Activated CD8-positive, alpha-beta memory T cell treated with anti-CD3 and anti-CD28 coated beads, Interleukin-2, amount 50 U/mL, for 48 hours (primary cell): ENCODE measurements at regions not wholly inside any gene's neighbourhood (a gene's known extent, or its start where the extent isn't known, plus 50 kb on each side); places are given as distances from the start of the nearest gene placed in this dataset.
"Not testable (repeated sequence)": the region's sequence is repeated elsewhere in the genome, so short reads cannot be mapped to it uniquely, and the experiment has no call there.

Experiments used
- DNase-seq: peaks from one replicate; pipeline ENCODE4 v3.0.0-alpha.2; 2020

GRCh38 chr10:55740110-55740509, 620.9 kb downstream of the ZWINT start:
- no peak for DNase-seq

DNA sequence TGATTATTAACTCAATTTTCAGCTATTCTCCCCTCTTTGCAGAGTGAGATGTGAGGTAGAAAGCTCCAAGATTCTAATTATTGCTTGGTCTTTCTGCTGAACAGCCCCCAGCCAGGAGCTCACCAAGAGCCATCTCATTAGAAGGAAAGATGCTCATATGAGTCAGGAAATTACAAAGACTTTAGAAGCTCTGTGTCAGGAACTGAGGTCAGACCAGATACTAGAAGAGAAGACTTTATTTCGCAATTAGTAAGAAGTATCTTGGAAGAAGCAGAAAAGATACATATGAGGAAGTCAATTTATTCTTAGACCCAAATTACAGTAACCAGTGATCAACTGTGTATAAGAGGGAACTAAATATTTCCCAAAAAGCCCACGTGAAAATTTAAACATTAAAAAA, 626.9 kb downstream of the ZWINT start:
- no peak for DNase-seq

- no peak for DNase-seq
Observed at GRCh38 chr10:55704950-55705349, 656.1 kb downstream of the ZWINT start.

- no peak for DNase-seq
Observed at GRCh38 chr10:55668326-55668922, 692.6 kb downstream of the ZWINT start.

- no peak for DNase-seq
Observed at GRCh38 chr10:55653531-55653930, 707.5 kb downstream of the ZWINT start.

DNA sequence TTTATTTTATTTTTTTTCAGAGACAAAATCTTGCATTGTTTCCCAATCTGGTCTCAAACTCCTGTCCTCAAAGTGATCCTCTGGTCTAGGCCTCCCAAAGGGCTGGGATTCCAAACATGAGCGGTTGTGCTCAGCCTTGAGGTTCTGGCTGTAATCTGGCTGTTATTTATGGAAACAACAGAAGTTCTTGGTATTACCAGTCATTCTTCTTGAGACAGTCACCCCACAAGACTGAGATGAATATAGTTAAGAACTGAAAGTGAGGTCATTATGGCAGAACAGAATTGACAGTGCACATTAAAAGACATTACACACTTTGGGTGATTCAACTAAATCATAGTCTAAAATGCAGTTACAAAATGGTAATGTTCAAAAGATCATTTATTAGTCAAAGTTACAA, 719.5 kb downstream of the ZWINT start:
- no peak for DNase-seq

DNA sequence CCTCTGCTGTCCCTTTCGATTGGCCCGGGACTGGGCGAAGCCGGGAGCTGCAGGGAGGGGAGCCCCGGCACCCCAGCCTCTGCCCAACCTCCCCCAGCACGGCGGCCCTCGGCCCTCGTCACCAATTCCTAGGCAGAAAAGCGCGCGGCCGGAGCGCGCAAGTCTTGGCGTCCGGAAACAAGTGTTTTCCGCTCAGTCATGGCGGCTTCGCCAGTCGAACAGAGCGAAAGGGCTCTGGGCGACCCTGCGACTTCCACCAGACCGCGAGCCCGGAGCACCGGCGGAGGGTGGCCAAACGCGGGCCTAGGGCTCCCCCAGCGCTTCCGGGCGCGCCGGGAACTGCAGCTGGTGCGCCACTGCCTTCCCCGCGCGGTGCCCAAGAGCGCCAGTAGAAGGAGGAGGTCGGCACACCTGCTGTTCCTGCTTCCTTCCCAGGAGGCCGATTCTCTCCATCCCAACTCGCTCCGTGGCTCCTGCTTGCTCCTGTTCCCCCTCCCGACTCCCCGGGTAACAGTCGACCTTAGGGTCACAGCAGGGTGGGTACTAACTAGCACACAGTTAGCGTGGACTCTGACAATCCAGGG, 729.9 kb downstream of the ZWINT start:
- DNase-seq: peak; percentile 59

GRCh38 chr10:55630491-55631056, 730.5 kb downstream of the ZWINT start:
- no peak for DNase-seq

GRCh38 chr10:55629793-55630490, 731.1 kb downstream of the ZWINT start:
- no peak for DNase-seq

DNA sequence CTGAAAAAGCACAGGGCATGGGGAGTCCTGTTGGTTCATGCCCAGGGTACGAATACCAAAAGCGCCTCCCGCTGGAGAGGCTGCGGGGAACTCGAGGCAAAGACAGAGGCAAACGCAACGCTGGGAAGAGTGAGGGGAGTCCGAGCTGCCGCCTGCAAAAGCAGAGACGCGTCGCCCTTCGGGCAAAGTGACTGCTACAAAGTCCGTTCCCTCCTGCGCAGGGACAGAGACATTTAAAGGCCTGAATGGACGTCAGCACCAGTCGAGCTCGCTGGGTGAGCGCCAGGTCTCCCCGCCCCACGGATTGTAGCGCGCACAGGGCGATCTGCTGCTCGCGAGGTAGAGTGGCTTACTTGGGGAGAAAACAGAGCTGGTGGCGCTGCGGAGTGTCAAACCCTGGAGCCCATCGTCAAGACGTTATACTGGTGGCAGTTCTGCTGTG, 732.8 kb downstream of the ZWINT start:
- DNase-seq: no peak

GRCh38 chr10:55627501-55628051, 733.5 kb downstream of the ZWINT start:
- no peak for DNase-seq

- not testable (repeated sequence) for DNase-seq
Observed at GRCh38 chr10:55601690-55602478, 759.2 kb downstream of the ZWINT start.

- DNase-seq: no peak
Observed at GRCh38 chr10:55551603-55552002, 750.6 kb upstream of the PCDH15 start.

- no peak for DNase-seq
Observed at GRCh38 chr10:55550236-55550635, 749.2 kb upstream of the PCDH15 start.

GRCh38 chr10:55537497-55537896, 736.5 kb upstream of the PCDH15 start:
- not testable (repeated sequence) for DNase-seq

DNA sequence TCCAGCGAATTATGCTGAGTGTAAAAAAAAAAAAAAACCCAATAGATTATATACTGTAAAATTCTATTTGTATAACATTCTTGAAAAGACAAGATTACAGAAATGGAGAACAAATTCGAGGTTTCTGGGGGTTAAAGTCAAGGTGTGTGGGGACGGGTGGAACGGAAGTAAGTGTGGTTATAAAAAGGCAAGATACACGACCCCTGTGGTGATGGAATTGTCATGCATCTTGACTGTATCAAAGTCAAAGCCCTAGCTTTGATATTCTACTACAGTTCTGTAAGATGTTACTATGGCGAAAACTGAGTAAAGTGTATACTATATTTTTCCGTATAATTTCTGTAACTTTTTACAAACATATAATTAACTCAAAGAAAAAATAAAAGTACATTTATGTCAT, 718.2 kb upstream of the PCDH15 start:
- DNase-seq: no peak

DNA sequence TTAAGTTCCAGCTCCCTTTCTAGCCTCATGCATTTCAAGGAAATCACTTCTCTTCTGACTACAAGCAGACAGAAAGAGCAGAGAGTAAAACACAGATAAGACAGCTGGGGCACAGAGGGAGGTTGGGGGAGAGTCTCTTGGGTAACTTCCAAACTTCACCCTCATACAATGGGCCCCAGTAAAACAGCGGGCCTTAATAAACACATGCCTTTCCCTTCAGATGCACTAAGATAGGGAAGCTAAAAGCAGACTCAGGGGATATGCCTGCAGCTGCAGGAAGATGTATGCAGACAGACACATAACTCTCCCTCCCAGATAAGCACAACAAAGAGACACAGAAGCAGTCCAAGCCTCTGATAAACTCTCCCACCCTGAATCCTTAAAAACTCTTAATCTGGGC, 717.4 kb upstream of the PCDH15 start:
- DNase-seq: not testable (repeated sequence)

DNA sequence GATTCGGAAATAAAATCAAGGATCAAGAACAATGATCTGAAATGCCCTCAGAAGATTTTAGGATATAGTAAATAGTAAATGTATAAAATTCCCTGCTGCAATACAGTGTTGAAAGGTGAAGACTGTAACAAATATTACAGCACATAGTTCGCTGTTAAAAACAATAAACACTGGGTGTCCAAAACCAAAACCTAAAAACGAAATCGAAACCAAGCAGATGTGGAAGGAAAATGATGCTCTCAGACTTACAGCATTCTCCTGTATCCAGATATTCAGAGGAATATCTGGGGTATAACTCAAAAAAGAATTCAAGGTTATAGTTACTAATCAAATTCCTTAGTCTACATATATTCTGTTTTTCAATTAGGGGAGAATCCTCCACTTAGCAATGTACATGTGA, 708.1 kb upstream of the PCDH15 start:
- no peak for DNase-seq

GRCh38 chr10:55500931-55501559, 700.0 kb upstream of the PCDH15 start:
- DNase-seq: no peak

GRCh38 chr10:55497893-55498499, 697.0 kb upstream of the PCDH15 start:
- no peak for DNase-seq

- no peak for DNase-seq
Observed at GRCh38 chr10:55495555-55495954, 694.5 kb upstream of the PCDH15 start.

DNA sequence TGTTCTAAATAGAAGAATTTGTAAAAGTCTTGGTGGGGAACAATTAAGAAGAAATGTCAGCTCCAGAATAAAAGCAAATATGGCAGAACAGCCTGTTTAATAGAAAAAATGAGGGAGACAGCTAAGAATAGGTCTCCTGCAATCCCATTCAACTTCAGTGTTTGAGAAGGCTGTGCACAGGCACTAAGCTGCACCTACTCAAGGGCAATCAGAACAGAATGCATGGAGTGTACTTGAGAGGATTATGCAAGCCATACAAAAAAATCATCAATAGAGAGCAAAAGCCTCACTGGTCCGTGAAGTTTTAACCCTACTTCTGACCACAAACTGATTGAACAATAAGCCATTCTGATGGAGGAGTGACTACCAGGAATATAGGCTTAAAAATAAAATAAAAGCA, 690.7 kb upstream of the PCDH15 start:
- DNase-seq: no peak
